Stimulated activated CD4-positive, alpha-beta T cell treated with anti-CD3 and anti-CD28 coated beads, TNF-alpha, amount 100 ng/mL, for 1 hour (primary cell): ENCODE measurements at regions not wholly inside any gene's neighbourhood (a gene's known extent, or its start where the extent isn't known, plus 50 kb on each side); places are given as distances from the start of the nearest gene placed in this dataset.

Source experiments
- DNase-seq, 3 donors: peaks; one replicate each; pipeline ENCODE4 v3.0.0-alpha.2; 2020; ENCODE audit warnings: low read depth in 3 of 3, low spot score in 1 of 3

DNA sequence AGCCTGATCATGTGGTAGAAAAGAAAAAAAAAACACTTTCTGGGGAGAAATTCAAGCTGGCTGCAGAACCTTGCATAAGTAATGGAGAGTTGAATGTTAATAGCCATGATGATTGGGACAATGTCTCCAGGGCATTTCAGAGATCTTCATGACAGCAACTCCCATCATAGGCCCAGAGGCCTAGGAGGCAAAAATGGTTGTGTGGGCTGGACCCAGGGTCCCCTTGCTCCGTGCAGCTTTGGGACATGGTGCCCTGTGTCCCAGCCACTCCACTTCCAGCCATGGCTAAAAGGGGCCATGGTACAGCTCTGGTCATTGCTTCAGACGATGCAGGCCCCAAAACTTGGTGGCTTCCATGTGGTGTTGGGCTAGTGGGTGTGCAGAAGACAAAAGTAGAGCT is 1170.9 kb downstream of the C4orf33 start:
- no peak for DNase-seq

DNA sequence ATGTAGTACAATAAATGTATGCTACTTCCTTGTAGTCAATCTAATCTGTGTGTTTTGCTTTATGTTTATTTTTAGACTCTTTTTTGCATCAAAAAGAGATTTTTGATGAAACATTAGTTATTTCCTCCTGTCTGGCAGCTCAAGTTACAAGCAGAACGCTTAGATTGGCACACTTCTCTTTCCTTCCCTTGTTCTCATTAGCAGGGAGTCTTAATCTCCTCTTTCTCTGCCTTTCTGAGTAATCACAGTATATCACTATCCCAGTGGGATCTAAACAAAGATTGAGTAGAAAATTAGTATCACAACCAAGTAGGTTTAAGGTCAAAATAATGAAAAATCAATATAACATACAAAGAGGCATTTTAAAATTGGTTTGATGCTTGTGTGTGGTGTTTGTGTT is 1192.6 kb downstream of the C4orf33 start:
- no peak for DNase-seq

DNA sequence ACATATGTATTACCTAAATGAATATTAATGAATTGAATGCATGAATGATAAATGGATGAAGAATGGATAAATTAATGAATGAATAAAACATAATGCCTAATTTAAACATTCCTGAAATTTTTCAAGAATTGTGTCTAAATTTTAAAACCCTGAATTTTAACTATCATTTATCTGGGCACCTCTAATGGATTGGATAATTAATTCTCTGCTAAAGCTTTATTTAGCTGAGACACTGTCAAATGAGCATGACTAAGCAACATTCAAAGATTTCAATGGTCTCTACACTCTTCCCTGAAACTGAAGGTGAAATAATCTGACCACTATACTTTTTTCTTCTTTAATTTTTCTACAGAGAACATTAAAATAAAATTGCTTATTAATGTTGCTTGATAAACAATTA is 1197.7 kb downstream of the C4orf33 start:
- DNase-seq, result no peak

DNA sequence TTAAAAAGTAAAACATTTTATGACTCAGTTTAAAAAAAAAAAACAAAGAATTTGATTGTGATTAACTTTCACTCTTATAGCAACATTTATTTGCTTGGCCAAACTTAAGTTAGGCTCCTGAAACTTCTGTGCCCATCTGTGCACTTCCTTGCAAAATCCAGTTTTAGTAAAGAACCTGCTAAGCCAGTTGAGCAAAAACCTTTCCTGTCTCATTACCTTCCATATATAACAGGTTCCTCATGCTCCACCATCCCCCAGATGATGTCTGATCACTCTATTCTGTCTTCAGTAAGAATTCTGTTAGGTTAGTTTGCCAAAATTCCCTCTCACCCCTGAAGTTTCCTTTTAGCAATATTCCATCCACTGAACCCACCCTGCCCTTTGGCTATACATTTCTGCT is 1200.5 kb downstream of the C4orf33 start:
- no peak for DNase-seq

DNA sequence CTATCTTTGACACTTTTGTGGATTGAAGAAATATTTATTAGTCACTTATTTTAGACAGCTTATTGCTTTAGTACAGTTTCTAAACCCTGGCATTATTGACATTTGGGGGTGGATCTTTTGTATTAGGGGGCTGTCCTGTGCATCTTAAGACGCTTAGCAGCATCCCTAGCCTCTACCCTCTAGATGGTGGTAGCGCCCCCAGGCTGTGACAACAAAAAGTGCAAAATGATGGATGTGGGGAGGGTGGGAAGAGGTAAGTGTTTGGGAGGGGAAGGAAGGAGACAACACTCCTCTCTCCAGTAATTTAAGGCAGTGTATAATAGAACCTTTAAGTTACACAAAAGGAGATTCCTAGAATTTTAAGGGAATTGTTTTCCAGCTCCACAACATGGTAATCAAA is 1210.6 kb downstream of the C4orf33 start:
- DNase-seq, result no peak

DNA sequence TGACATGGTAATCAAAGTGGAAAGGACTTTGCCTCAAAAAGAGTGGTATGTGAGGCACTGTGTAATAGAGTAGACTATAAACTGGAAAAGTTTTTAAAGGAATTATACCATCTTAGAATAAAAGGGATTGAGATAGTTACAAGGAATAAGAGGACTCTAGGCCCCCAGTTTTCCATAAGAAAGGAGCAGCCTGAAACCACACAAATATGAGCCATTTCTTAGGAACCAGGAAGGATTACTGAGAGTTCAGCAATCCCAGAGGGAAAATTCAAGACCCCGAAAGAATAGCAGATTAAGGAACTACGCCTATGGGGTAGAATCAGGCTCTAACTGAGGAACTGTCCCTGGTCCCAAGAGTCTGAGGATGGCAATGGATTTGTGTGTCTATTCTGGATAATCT is 1213.3 kb downstream of the C4orf33 start:
- no peak for DNase-seq

DNA sequence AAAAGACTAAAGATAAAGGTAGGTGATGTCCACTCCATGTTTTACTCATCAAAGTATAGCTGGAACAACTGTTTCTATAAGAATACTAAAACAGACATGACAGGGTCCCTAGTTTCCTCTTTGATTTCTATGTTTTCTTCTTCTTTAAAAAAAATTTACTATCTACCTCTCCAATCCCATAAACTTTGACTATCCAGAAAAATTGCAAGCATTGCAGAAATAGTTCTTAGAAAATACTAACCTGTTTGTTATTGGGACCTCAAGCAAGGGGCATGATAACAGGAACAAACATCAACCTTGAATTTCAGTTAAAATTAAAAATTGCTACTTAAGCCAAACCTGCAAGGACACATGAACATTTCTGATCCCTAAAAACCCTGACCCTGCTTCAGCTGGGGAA is 1226.5 kb downstream of the C4orf33 start:
- DNase-seq, result no peak

DNA sequence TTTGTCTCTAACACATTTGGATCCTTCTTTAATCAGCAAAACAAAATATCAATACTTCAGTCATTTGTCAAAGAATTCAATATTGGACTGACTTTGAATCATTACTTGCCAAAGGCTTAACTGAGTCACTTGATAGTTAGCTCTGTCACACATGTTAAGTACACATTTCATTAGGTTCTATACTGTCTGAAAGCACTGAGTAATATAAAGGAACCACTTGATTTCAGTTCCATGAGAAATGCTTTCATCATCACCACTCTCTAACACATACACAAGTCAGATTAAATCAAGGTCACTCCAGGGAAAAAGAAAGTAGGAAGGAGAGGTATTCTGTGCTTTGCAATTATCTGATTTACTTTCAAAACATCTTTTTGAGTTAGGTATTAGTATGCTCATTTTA is 1233.1 kb downstream of the C4orf33 start:
- DNase-seq, result no peak

DNA sequence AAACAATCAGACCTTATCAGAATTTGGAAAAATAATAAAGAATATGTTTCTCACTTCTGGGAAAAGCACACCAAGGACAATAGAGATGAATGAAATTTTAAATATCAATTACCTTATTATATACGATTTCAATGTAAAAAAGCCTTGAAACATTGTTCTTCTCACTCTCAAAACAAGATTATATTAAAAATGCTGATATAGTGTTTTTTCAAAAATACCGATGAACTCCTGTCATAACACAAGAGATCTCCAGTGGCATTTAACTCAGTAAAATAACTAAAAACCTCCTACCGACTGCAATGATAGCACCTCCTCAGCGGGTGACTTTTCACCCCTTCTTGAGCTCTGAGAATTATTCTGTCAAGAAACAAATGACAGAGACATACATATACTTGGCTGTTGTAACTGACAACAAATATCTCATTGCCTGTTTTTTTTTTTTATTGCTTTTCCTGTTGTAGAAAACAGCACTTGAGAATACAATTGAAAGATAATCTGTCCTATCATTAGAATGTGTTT is 1237.3 kb downstream of the C4orf33 start:
- DNase-seq, result no peak

DNA sequence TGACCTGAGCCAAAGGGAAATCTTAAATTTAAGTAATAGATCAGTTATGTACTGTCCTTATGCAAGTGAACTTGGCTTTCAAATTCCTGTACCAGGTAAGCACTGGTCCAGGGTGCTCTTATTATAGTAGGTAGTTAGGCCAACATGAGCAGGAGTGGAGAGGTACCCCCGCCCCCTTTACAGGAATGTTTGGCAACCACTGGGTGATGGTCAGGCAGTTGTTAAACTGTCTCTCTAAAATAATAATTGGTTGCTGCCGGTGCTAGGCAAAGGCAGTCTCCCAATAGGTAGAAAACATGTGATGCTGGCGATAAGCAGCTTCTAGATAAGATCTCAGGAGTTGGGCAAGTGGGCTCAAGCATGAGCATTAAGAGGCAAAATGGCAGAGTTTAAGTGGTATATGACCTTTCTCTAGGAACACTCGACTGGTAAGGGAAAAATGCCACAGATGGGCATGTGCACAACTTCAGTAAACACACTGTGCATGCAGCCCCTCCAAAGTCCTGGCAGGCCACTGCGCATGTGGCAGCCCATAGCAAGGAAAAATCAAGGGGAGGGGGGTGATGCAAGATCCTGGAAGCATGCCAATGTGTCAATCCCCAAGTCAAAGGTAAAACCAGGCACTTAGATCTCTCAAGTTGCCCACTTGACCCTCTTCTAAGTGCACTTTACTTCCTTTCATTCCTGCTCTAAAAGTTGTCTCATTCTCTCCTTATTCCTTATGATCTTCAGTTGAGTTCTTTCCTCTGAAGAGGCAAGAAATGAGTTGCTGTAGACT is 1239.7 kb downstream of the C4orf33 start:
- no peak for DNase-seq

DNA sequence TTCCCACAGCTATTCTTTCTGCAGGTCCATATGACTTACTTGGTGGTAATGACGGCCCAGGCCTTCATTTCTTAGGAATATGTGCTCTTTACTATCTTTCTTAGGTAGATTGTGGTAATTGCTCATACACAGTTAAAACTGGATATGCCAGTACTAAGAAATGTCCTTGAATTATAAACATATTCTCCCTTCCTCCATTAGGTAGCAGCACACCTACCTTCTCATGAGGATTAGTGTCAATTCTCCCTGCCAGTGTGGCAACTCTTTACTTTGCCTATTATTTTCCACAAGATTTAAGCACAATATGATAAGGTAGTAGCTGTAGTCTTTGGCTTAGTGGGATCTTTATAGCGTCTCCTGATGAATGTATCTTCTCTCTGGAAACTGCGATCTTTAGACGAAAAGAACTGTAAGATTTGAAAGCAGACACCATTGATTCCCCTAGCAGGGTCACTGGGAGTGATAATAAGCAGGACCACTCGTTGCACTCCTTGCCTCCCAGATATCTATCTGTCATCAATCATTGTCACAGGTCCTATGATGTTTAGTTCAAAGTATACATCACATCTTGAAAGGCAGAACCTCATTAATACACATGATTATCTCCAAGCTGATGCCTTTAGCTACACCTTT is 1240.7 kb downstream of the C4orf33 start:
- DNase-seq, result no peak

DNA sequence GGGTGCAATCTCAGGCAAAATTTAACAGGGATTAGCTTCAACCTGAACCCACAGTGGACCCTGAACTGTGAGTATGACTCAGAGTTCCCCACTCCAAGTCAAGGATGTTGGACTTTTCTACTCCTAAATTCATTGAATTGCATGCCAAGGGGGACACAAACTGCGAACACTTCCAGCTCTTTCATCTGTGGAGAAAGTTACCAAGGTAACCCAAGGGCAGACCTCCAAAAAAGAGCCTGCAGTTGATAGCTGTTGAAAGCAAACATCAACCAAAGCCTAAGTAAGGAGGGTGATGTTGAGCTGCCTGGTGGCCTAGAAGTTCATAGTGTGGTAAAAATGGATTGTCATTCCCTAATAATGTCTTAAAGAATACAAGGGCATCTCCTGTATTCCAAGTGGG is 1242.9 kb downstream of the C4orf33 start:
- no peak for DNase-seq

DNA sequence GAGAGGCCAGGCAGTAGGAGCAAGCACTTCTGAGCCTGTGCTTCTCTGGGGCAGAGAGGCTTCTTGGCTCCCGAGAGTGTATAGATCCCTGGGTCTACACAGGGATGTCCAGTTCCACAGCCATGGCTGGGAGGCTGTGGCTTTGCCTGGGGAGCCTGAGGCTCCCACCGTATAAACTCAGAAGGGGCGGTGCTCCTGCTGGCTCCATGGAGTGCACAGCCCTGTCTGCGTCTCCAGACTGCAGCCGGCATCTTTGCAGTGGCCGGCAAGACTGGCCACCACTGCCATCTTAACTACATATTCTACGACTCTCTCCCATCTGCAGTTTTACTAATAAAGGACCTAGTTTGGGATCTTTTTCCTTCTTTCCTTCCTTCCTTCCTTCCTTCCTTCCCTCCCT is 1253.8 kb downstream of the C4orf33 start:
- DNase-seq, result no peak

DNA sequence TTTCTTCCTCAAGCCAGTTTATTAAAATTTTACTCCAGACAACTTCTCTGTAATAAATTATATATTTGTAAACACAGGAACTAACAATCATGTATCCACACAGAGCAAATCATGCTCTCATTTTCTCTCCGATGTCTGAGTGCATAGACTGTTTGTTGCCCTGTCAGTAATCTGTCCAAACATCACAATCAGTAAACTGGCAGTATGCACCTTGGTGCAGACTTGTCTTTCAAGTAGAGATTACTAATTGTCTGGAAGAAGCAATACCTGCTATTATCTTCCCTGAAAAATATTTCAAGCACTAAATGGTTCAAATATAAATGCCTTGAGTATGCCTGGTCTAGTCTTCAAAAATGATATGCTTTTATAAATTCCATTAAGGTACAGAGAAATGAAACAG is 1260.9 kb downstream of the C4orf33 start:
- DNase-seq, result no peak

DNA sequence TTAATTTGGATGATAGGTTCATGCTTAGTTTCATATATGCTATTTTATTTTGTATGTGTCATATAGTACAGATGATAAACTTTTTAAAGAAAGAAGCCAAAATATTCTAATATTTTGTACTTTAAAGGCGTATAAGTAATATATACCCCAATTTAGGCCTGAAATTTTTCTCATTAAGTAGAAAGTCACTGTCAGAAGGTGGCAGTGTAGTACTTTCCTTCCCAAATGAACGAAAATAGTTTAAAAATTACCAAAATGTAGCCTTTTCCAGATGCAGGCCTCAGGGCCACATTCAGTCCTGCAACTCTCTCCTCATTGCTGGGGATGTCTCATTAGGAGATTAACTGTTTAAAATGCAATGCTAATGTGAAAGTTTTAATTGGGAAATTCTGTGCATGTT is 1263.6 kb downstream of the C4orf33 start:
- no peak for DNase-seq

DNA sequence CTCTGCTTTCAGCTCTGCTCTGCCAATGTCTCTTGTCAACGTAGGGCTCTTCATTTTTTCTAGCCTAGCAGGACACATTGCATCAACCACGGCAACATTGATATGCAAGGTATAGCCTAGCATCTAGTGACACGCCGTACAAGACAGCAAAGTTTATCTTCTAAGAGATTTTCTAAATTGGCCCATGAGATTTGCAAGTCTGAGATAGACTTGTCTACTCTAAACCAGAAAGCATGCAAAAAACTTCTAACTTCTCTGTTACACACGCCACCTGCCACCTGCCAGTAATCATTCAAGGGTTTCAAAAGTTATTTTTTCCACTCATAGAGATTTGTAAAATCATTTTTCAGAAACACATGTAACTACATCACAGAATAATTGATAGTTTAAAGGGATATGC is 1265.7 kb downstream of the C4orf33 start:
- DNase-seq, result no peak

DNA sequence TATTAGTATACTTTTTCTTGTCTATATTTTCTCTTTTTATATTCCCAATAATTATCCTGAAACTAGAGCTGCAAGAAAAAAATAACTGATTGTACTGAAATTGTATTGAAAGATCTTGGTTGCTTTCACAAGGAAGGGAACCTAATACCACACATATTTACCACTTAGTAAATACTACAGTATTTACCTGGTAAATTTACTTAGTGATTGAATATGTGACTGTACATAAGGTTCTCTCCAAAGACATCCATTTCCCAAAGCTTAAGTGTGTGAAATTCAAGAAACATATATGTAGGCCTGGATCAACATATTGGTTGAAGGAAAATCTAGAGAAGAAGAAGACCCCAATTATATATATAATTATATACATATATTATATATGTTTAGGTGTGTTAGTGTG is 1272.7 kb downstream of the C4orf33 start:
- no peak for DNase-seq

DNA sequence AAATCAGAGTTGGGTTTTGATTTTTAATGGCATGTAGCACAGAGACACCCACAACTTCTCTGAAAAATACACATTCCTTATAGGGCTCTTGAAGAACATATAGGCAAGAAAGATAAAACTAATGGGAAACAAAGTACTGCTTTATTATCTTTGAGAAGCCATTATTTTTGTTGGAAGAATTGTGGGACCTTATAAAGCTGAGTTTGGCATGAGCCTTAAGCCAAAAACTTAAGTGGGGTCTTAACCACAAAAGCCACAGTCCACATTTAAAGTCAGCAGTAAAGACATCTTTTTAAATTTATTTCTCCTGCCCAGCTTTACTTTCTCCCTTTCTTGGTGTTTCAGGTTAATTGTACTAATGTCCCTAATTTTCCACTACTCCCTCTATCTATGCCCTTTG is 1297.3 kb downstream of the C4orf33 start:
- DNase-seq, result no peak

DNA sequence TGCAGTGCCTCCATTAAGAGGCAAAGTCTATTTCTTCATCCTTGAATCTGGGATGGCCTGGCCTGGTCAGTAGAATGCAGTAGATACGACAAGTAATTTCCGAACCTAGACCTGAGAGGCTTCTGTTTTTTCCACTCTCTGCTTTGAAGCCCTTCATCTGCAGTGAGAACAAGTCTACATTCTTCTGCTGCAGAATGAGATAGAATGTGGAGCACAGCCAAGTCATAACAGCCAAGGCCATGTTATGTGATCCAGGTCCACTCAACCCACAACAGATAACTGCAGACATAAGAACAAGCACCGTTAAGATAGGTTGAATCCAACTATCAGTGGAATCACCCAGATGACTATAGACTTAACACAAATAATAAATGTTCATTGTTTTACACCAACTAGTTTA is 1297.7 kb downstream of the C4orf33 start:
- no peak for DNase-seq

DNA sequence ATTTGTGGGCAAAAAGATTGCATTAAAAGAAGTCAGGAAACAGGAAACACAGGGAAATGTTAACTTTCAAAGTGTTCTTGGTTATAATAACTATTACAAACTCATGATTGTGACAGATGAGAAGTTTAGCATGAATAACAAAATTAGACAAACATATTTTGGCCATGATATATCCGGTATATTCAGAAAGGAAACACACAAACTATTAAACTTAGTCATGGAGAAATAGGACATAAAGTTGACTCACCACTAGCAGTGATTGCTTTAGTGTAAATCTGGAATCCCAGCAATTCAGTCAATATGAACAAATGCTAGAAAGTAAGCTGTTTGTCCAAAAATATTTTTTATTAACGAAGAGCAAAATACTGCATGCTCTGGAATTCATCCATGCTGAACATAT is 1299.9 kb downstream of the C4orf33 start:
- no peak for DNase-seq

DNA sequence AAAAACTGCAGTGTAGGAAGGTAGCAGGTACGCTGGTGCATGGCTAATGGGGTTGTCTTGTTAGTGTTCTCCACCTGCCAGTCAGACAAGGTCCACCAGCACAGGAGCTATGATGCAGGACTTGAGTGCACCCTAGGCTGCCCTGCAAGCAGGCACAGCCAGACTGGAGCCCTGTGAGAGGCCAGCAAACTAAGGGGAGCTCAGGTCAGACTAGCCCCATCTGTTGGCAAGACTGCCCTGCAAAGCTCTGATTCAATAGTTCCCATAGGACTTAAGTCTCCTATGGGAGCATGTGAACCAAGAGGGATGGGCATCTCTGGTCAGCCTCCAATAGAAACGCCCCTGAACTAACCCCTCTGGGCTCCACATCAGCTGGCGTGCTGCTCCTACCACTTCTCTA is 1307.3 kb downstream of the C4orf33 start:
- no peak for DNase-seq

DNA sequence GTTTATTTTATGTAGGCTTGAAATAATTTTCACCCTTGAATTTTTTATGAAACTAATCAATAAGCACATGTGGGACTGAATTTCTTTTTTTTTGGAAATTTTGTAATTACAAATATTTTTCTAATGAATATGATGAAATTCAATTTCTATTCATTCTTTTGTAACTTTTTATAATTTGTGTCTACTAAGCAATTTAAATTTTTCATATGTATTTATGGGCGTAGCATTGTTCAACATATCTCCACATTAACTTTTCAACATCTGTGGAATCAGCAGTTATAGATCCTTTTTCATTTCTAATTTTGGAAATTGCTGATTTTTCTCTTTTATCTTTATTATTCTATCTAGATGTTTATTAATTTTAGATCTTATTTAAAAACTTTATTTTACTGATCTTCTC is 1320.3 kb downstream of the C4orf33 start:
- no peak for DNase-seq
